ENCODE measurements at regions not wholly inside any gene's neighbourhood (a gene's known extent, or its start where the extent isn't known, plus 50 kb on each side); places are given as distances from the start of the nearest gene placed in this dataset.

DNA sequence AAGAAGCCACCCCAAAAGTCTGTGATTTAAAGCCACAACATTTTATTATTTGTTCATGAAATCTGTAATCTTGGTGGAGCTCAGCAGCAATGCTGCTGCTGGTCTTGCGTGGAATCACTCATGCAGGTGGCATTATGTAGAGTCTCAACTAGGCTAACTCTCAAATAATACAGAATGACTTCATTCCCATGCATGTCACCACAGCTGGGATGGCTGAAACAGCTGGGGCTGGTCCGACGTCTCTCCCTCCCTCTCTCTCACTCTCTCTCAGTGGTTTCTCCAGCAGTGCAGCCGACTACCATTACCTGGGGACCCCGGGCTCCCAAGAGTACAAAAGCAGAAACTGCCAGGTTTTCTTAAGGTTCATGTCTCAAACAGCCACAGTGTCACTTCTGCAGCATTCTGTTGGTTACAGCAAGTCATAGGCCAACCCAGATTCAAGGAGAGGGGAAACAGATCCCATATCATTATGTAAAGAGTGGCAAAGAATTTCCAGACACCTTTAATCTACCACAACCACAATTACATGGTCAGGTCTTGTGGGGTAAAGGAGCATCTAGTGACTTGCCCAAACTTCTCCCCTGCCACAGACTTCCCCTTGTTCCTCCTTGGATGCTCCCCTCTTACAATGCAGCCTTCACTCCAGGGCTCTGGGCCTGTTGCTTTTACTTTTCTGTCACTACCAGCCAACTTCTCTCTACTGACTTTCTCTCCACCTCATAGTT is 192.0 kb upstream of the HMGA2 start:
- DNase-seq: no peak
- Histone ChIP-seq H3K36me3 (no peaks in the 10 kb centered on the region), H3K27ac (no peak overlapping the region), H3K4me3 (no peak overlapping the region), H3K4me1 (no peaks in the 10 kb centered on the region), H3K27me3 (no peaks in the 10 kb centered on the region), H3K9me3 (no peaks in the 10 kb centered on the region)
- intact Hi-C loops (cut with DNase I): no loop called here
- TF ChIP-seq POLR2A (IDR thresholded peaks at IDR 0.05): no peak
- TF ChIP-seq, protein P1, sequence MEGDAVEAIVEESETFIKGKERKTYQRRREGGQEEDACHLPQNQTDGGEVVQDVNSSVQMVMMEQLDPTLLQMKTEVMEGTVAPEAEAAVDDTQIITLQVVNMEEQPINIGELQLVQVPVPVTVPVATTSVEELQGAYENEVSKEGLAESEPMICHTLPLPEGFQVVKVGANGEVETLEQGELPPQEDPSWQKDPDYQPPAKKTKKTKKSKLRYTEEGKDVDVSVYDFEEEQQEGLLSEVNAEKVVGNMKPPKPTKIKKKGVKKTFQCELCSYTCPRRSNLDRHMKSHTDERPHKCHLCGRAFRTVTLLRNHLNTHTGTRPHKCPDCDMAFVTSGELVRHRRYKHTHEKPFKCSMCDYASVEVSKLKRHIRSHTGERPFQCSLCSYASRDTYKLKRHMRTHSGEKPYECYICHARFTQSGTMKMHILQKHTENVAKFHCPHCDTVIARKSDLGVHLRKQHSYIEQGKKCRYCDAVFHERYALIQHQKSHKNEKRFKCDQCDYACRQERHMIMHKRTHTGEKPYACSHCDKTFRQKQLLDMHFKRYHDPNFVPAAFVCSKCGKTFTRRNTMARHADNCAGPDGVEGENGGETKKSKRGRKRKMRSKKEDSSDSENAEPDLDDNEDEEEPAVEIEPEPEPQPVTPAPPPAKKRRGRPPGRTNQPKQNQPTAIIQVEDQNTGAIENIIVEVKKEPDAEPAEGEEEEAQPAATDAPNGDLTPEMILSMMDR (IDR thresholded peaks at IDR 0.05): no peak
- WGBS (ENCODE audit: insufficient coverage, low coverage, low lambda C conversion rate, missing lambda C conversion rate): 81% methylated on average over 5 of the region's 5 CpGs
- no peak for ATAC-seq

GRCh38 chr12:65634061-65634460 is 190.2 kb upstream of the HMGA2 start:
- no peak overlapping the region for H3K4me3 ChIP-seq
- no peaks in the 10 kb centered on the region for H3K4me1 ChIP-seq
- intact Hi-C loops (cut with DNase I): no loop called here
- ATAC-seq (no peak), DNase-seq (no peak)
- no peaks in the 10 kb centered on the region for H3K27me3 ChIP-seq
- H3K27ac ChIP-seq: no peak overlapping the region
- H3K9me3 ChIP-seq: no peaks in the 10 kb centered on the region
- 47% methylated on average over 2 of the region's 3 CpGs for WGBS (ENCODE audit: insufficient coverage, low coverage, low lambda C conversion rate, missing lambda C conversion rate)
- TF ChIP-seq, protein P1 (IDR thresholded peaks at IDR 0.05): no peak
- TF ChIP-seq POLR2A (IDR thresholded peaks at IDR 0.05): no peak
- no peaks in the 10 kb centered on the region for H3K36me3 ChIP-seq

DNA sequence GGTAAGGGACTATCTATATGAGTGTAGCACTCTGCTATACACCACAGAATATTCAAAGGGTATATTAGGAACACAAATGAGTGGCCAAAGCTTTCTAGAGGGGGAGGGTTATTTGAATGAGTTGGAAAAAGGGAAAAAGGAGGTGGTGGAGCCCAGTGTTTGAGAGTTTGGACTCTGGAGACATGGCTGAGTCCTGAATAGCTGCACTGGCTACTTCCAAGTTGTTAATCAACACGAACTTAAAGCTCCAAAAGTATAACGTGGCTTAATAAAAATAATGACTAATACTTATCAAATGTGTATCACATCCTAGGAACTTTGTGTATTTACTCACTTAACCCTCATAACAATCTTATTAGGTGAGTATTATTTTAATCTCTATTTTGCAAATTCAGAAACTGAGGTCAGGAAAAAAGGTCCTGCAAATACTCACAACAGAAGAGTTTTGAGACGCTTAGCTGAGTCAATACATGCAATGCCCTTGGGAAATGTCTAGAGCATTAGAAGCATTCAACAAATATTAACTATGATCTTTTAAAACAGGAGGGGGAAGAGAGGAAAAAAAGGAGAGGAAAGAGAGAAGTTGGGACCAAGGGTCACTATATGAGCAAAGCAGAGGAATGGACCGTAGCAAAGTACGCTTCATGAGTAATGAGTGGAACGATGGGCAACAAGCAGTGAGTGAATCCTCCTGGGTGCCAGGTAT is 189.5 kb upstream of the HMGA2 start:
- TF ChIP-seq, protein P1 (IDR thresholded peaks at IDR 0.05): no peak
- TF ChIP-seq POLR2A (IDR thresholded peaks at IDR 0.05): no peak
- DNase-seq (no peak), ATAC-seq (no peak)
- Histone ChIP-seq H3K4me1 (no peaks in the 10 kb centered on the region), H3K27me3 (no peaks in the 10 kb centered on the region), H3K9me3 (no peaks in the 10 kb centered on the region), H3K36me3 (no peaks in the 10 kb centered on the region), H3K4me3 (no peak overlapping the region), H3K27ac (no peak overlapping the region)
- intact Hi-C loops (cut with DNase I): no loop called here
- 47% methylated on average over 6 of the region's 6 CpGs for WGBS (ENCODE audit: insufficient coverage, low coverage, low lambda C conversion rate, missing lambda C conversion rate)

- no peaks in the 10 kb centered on the region for H3K36me3 ChIP-seq
- no peak overlapping the region for H3K4me3 ChIP-seq
- no peaks in the 10 kb centered on the region for H3K4me1 ChIP-seq
- no peaks in the 10 kb centered on the region for H3K9me3 ChIP-seq
- H3K27me3 ChIP-seq: no peaks in the 10 kb centered on the region
- TF ChIP-seq POLR2A (IDR thresholded peaks at IDR 0.05): no peak
- TF ChIP-seq, protein P1 (IDR thresholded peaks at IDR 0.05): no peak
- no peak for ATAC-seq
- H3K27ac ChIP-seq: no peak overlapping the region
- no peak for DNase-seq
- WGBS (ENCODE audit: insufficient coverage, low coverage, low lambda C conversion rate, missing lambda C conversion rate): 73% methylated on average over 1 of the region's 1 CpG
- intact Hi-C loops (cut with DNase I): no loop called here
These were observed 187.8 kb upstream of the HMGA2 start for GRCh38 chr12:65636436-65636835.
